HUES64 (cell line): ENCODE measurements at regions not wholly inside any gene's neighbourhood (a gene's known extent, or its start where the extent isn't known, plus 50 kb on each side); places are given as distances from the start of the nearest gene placed in this dataset.
"Not testable (repeated sequence)": the region's sequence is repeated elsewhere in the genome, so short reads cannot be mapped to it uniquely, and the experiment has no call there.

ENCODE experiments used
- H3K27ac ChIP-seq: 2 replicates; pipeline ENCODE4 v1.7.0; 2013; ENCODE audit warnings: low read depth, low read length, inconsistent platforms
- H3K27me3 ChIP-seq: 2 replicates; pipeline ENCODE4 v1.6.1; 2013; ENCODE audit warnings: mild to moderate bottlenecking, low read length; ENCODE audit not compliant: insufficient read depth
- H3K36me3 ChIP-seq: 2 replicates; pipeline ENCODE4 v1.6.1; 2013; ENCODE audit warnings: mild to moderate bottlenecking, low read length; ENCODE audit not compliant: insufficient read depth
- H3K4me1 ChIP-seq: 2 replicates; pipeline ENCODE4 v1.6.1; 2013; ENCODE audit warnings: mild to moderate bottlenecking, low read length, moderate library complexity; ENCODE audit not compliant: insufficient read depth
- H3K4me3 ChIP-seq: 2 replicates; pipeline ENCODE4 v1.5.1; 2013; ENCODE audit warnings: mild to moderate bottlenecking, low read length, moderate library complexity
- H3K9ac ChIP-seq: 2 replicates; pipeline ENCODE4 v1.6.1; 2013; ENCODE audit warnings: mild to moderate bottlenecking, low read depth, low read length
- H3K9me3 ChIP-seq: 2 replicates; pipeline ENCODE4 v1.6.1; 2013; ENCODE audit warnings: low read depth, low read length; ENCODE audit not compliant: insufficient read depth
- WGBS: fragments of 150-250, 120-280 bp; methylation state at CpG from one replicate; pipeline ENCODE4 v1.1.7; 2013; ENCODE audit warnings: missing lambda C conversion rate; 5-methylcytosine and 5-hydroxymethylcytosine counted together

GRCh38 chr6:93833326-93833725 lies 414.0 kb upstream of the EPHA7 start:
- H3K4me1 ChIP-seq = peaks cover 30% of the 10 kb centered on the region
- WGBS = 1% methylated on average over 12 of the region's 12 CpGs
- H3K27me3 ChIP-seq, H3K9me3 ChIP-seq: not testable (repeated sequence)
- peak overlapping the region; percentile 76; the same call in 1 of the 2 replicates for H3K27ac ChIP-seq
- H3K9ac ChIP-seq = peak overlapping the region; percentile 96
- peak overlapping the region; percentile 84 for H3K4me3 ChIP-seq
- peaks cover 42% of the 10 kb centered on the region for H3K36me3 ChIP-seq

GRCh38 chr6:93829757-93830156 lies 410.4 kb upstream of the EPHA7 start:
- Histone ChIP-seq H3K36me3 (peaks cover 62% of the 10 kb centered on the region), H3K27ac (peak overlapping the region; percentile 89), H3K4me3 (peak overlapping the region; percentile 27; the same call in 1 of the 2 replicates), H3K9ac (peak overlapping the region; percentile 49), H3K4me1 (peaks cover 18% of the 10 kb centered on the region)
- not testable (repeated sequence) for H3K27me3 ChIP-seq, H3K9me3 ChIP-seq

- peaks cover 60% of the 10 kb centered on the region for H3K36me3 ChIP-seq
- H3K4me3 ChIP-seq = peak overlapping the region; percentile 3; the same call in 1 of the 2 replicates
- peaks cover 18% of the 10 kb centered on the region for H3K4me1 ChIP-seq
- H3K9me3 ChIP-seq = no peaks in the 10 kb centered on the region
- no CpG with 5 or more reads among the region's 1 CpG for WGBS
- H3K27ac ChIP-seq = peak overlapping the region; percentile 89
- no peaks in the 10 kb centered on the region for H3K27me3 ChIP-seq
- H3K9ac ChIP-seq = 0 out of 2 replicates have a peak overlapping the region, but pooled peaks have one; percentile 14
Observed at GRCh38 chr6:93829009-93829408, 409.6 kb upstream of the EPHA7 start.

GRCh38 chr6:93828553-93828952 lies 409.2 kb upstream of the EPHA7 start:
- Histone ChIP-seq H3K4me1 (peaks cover 18% of the 10 kb centered on the region), H3K4me3 (no peak overlapping the region), H3K9me3 (no peaks in the 10 kb centered on the region), H3K36me3 (peaks cover 58% of the 10 kb centered on the region), H3K27ac (peak overlapping the region; percentile 89), H3K9ac (0 out of 2 replicates have a peak overlapping the region, but pooled peaks have one; percentile 14), H3K27me3 (no peaks in the 10 kb centered on the region)
- 86% methylated on average over 1 of the region's 2 CpGs for WGBS

GRCh38 chr6:93827728-93828127 lies 408.4 kb upstream of the EPHA7 start:
- Histone ChIP-seq H3K27me3 (no peaks in the 10 kb centered on the region), H3K27ac (peak overlapping the region; percentile 89; the same call in 1 of the 2 replicates), H3K36me3 (peaks cover 53% of the 10 kb centered on the region), H3K9me3 (no peaks in the 10 kb centered on the region), H3K9ac (no peak overlapping the region), H3K4me1 (peaks cover 18% of the 10 kb centered on the region), H3K4me3 (no peak overlapping the region)
- 95% methylated on average over 1 of the region's 1 CpG for WGBS

- Histone ChIP-seq H3K36me3 (peaks cover 42% of the 10 kb centered on the region), H3K9me3 (no peaks in the 10 kb centered on the region), H3K4me1 (peaks cover 21% of the 10 kb centered on the region), H3K9ac (no peak overlapping the region), H3K27ac (no peak overlapping the region), H3K4me3 (no peak overlapping the region), H3K27me3 (no peaks in the 10 kb centered on the region)
Observed at GRCh38 chr6:93825950-93826349, 406.6 kb upstream of the EPHA7 start.

- Histone ChIP-seq H3K4me3 (no peak overlapping the region), H3K27ac (no peak overlapping the region), H3K36me3 (peaks cover 31% of the 10 kb centered on the region), H3K9me3 (no peaks in the 10 kb centered on the region), H3K9ac (no peak overlapping the region), H3K27me3 (no peaks in the 10 kb centered on the region), H3K4me1 (peaks cover 23% of the 10 kb centered on the region)
- WGBS = 95% methylated on average over 4 of the region's 4 CpGs
Observed at GRCh38 chr6:93823489-93823888, 404.1 kb upstream of the EPHA7 start.

- Histone ChIP-seq H3K27ac (no peak overlapping the region), H3K9ac (no peak overlapping the region), H3K36me3 (peaks cover 31% of the 10 kb centered on the region), H3K4me3 (no peak overlapping the region), H3K4me1 (peaks cover 20% of the 10 kb centered on the region), H3K27me3 (no peaks in the 10 kb centered on the region), H3K9me3 (no peaks in the 10 kb centered on the region)
- 87% methylated on average over 3 of the region's 4 CpGs for whole genome bisulfite sequencing
Observed at GRCh38 chr6:93822434-93823265, 403.3 kb upstream of the EPHA7 start.

GRCh38 chr6:93821953-93822352 lies 402.6 kb upstream of the EPHA7 start:
- no peak overlapping the region for H3K27ac ChIP-seq
- H3K36me3 ChIP-seq = peaks cover 31% of the 10 kb centered on the region
- H3K4me1 ChIP-seq = peaks cover 20% of the 10 kb centered on the region
- H3K9me3 ChIP-seq = no peaks in the 10 kb centered on the region
- H3K4me3 ChIP-seq = no peak overlapping the region
- H3K27me3 ChIP-seq = no peaks in the 10 kb centered on the region
- H3K9ac ChIP-seq = no peak overlapping the region

- Histone ChIP-seq H3K9me3 (no peaks in the 10 kb centered on the region), H3K4me1 (peaks cover 20% of the 10 kb centered on the region), H3K27me3 (no peaks in the 10 kb centered on the region), H3K36me3 (peaks cover 38% of the 10 kb centered on the region), H3K27ac (no peak overlapping the region), H3K9ac (no peak overlapping the region), H3K4me3 (no peak overlapping the region)
- 50% methylated on average over 1 of the region's 1 CpG for whole genome bisulfite sequencing
Observed at GRCh38 chr6:93820465-93821082, 401.2 kb upstream of the EPHA7 start.

- WGBS = 53% methylated on average over 2 of the region's 3 CpGs
- peaks cover 3% of the 10 kb centered on the region; the same call in 1 of the 2 replicates for H3K9me3 ChIP-seq
- H3K27ac ChIP-seq = no peak overlapping the region
- H3K4me3 ChIP-seq = no peak overlapping the region
- no peaks in the 10 kb centered on the region for H3K27me3 ChIP-seq
- peaks cover 20% of the 10 kb centered on the region for H3K4me1 ChIP-seq
- H3K36me3 ChIP-seq = peaks cover 51% of the 10 kb centered on the region
- no peak overlapping the region for H3K9ac ChIP-seq
Observed at GRCh38 chr6:93819189-93819588, 399.8 kb upstream of the EPHA7 start.
